ENCODE measurements at regions not wholly inside any gene's neighbourhood (a gene's known extent, or its start where the extent isn't known, plus 50 kb on each side); places are given as distances from the start of the nearest gene placed in this dataset.

- no peaks in the 10 kb centered on the region for H3K36me3 Mint-ChIP-seq (ENCODE audit: low read depth, unreplicated experiment)
- no peak for DNase-seq (ENCODE audit: low spot score)
- TF ChIP-seq CTCF (IDR thresholded peaks at IDR 0.05; ENCODE audit: unreplicated experiment), result no peak
- no peaks in the 10 kb centered on the region for H3K9me3 Mint-ChIP-seq (ENCODE audit: unreplicated experiment)
- no peak overlapping the region for H3K27ac Mint-ChIP-seq (ENCODE audit: unreplicated experiment)
- H3K4me3 Mint-ChIP-seq (ENCODE audit: unreplicated experiment), result no peak overlapping the region
- no peaks in the 10 kb centered on the region for H3K4me1 Mint-ChIP-seq (ENCODE audit: unreplicated experiment)
- H3K27me3 Mint-ChIP-seq (ENCODE audit: unreplicated experiment), result no peaks in the 10 kb centered on the region
Observed at GRCh38 chr6:144646093-144647056, 361.2 kb downstream of the UTRN start.

GRCh38 chr6:144647406-144647964 is 362.4 kb downstream of the UTRN start:
- no peak for DNase-seq (ENCODE audit: low spot score)
- no peak overlapping the region for H3K4me3 Mint-ChIP-seq (ENCODE audit: unreplicated experiment)
- no peak overlapping the region for H3K27ac Mint-ChIP-seq (ENCODE audit: unreplicated experiment)
- H3K9me3 Mint-ChIP-seq (ENCODE audit: unreplicated experiment), result no peaks in the 10 kb centered on the region
- no peak for TF ChIP-seq CTCF (IDR thresholded peaks at IDR 0.05; ENCODE audit: unreplicated experiment)
- H3K36me3 Mint-ChIP-seq (ENCODE audit: low read depth, unreplicated experiment), result no peaks in the 10 kb centered on the region
- H3K4me1 Mint-ChIP-seq (ENCODE audit: unreplicated experiment), result no peaks in the 10 kb centered on the region
- no peaks in the 10 kb centered on the region for H3K27me3 Mint-ChIP-seq (ENCODE audit: unreplicated experiment)

DNA sequence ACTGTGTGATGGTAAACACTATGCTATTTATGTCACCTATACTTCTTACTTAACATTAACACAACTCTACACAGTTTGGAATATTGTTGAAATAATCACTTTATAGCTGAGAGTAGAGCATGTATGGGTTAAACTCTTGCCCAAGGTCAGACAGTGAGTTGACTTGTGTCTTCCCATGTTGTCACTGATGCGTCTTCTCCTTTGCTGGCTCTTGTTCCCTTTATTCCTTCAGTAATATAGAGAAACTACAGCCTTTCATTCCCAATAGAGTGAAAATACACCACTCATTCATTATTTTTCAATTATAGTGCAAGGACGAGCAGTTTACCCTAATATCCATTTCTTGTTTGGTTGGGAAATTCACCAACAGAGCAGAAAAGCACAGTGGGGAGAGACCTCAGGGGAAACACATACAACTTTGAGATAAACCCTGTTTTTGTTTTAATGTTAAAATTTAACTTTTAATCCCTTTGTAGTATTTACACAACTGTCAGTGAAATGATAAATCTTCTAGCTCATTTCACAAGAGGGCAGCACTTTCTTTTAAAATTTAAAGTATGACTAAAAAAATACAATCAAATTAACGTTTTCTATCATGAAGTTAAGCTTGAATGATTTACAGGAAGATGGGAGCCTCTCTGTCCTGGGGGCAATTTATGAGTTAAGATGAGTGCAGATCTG is 363.0 kb downstream of the UTRN start:
- Mint-ChIP-seq H3K4me3 (ENCODE audit: unreplicated experiment) (no peak overlapping the region), H3K36me3 (ENCODE audit: low read depth, unreplicated experiment) (no peaks in the 10 kb centered on the region), H3K9me3 (ENCODE audit: unreplicated experiment) (no peaks in the 10 kb centered on the region), H3K27ac (ENCODE audit: unreplicated experiment) (no peak overlapping the region), H3K27me3 (ENCODE audit: unreplicated experiment) (no peaks in the 10 kb centered on the region), H3K4me1 (ENCODE audit: unreplicated experiment) (no peaks in the 10 kb centered on the region)
- TF ChIP-seq CTCF (IDR thresholded peaks at IDR 0.05; ENCODE audit: unreplicated experiment), result no peak
- no peak for DNase-seq (ENCODE audit: low spot score)

GRCh38 chr6:144649085-144649484 is 363.9 kb downstream of the UTRN start:
- Mint-ChIP-seq H3K4me1 (ENCODE audit: unreplicated experiment) (no peaks in the 10 kb centered on the region), H3K9me3 (ENCODE audit: unreplicated experiment) (no peaks in the 10 kb centered on the region), H3K27ac (ENCODE audit: unreplicated experiment) (no peak overlapping the region), H3K27me3 (ENCODE audit: unreplicated experiment) (no peaks in the 10 kb centered on the region), H3K4me3 (ENCODE audit: unreplicated experiment) (no peak overlapping the region), H3K36me3 (ENCODE audit: low read depth, unreplicated experiment) (no peaks in the 10 kb centered on the region)
- TF ChIP-seq CTCF (IDR thresholded peaks at IDR 0.05; ENCODE audit: unreplicated experiment), result no peak
- no peak for DNase-seq (ENCODE audit: low spot score)

Measured in endothelial cell (in vitro differentiated cells).